NCI-H82 (cell line): ENCODE measurements at regions not wholly inside any gene's neighbourhood (a gene's known extent, or its start where the extent isn't known, plus 50 kb on each side); places are given as distances from the start of the nearest gene placed in this dataset.
"Not testable (repeated sequence)": the region's sequence is repeated elsewhere in the genome, so short reads cannot be mapped to it uniquely, and the experiment has no call there.

Experiments
- DNase-seq: peaks from one replicate; lab custom pipeline; 2025; lab: John Stamatoyannopoulos, UW

- no peak for DNase-seq
These were observed 566.5 kb upstream of the B3GAT1 start for GRCh38 chr11:134978388-134979088.

- no peak for DNase-seq
These were observed 564.5 kb upstream of the B3GAT1 start for GRCh38 chr11:134976551-134976950.

- DNase-seq: no peak
These were observed 563.9 kb upstream of the B3GAT1 start for GRCh38 chr11:134975866-134976376.

GRCh38 chr11:134973801-134974200, 561.8 kb upstream of the B3GAT1 start:
- DNase-seq: no peak

GRCh38 chr11:134971381-134971780, 559.3 kb upstream of the B3GAT1 start:
- DNase-seq: no peak

GRCh38 chr11:134967746-134968145, 555.7 kb upstream of the B3GAT1 start:
- DNase-seq: no peak

- not testable (repeated sequence) for DNase-seq
These were observed 549.3 kb upstream of the B3GAT1 start for GRCh38 chr11:134961386-134961785.

GRCh38 chr11:134958870-134959269, 546.8 kb upstream of the B3GAT1 start:
- DNase-seq: no peak

GRCh38 chr11:134958336-134958640, 546.2 kb upstream of the B3GAT1 start:
- no peak for DNase-seq

- no peak for DNase-seq
These were observed 545.7 kb upstream of the B3GAT1 start for GRCh38 chr11:134957540-134958335.

- no peak for DNase-seq
These were observed 544.6 kb upstream of the B3GAT1 start for GRCh38 chr11:134956450-134957210.

- not testable (repeated sequence) for DNase-seq
These were observed 543.9 kb upstream of the B3GAT1 start for GRCh38 chr11:134955970-134956369.

- no peak for DNase-seq
These were observed 543.2 kb upstream of the B3GAT1 start for GRCh38 chr11:134955281-134955680.

GRCh38 chr11:134954456-134954855, 542.4 kb upstream of the B3GAT1 start:
- DNase-seq: not testable (repeated sequence)

GRCh38 chr11:134953417-134953970, 541.5 kb upstream of the B3GAT1 start:
- DNase-seq: not testable (repeated sequence)

- no peak for DNase-seq
These were observed 539.3 kb upstream of the B3GAT1 start for GRCh38 chr11:134951305-134951700.

GRCh38 chr11:134950692-134951304, 538.8 kb upstream of the B3GAT1 start:
- DNase-seq: no peak

- no peak for DNase-seq
These were observed 537.4 kb upstream of the B3GAT1 start for GRCh38 chr11:134949121-134950090.

- no peak for DNase-seq
These were observed 535.5 kb upstream of the B3GAT1 start for GRCh38 chr11:134947556-134947955.

GRCh38 chr11:134945993-134946392, 534.0 kb upstream of the B3GAT1 start:
- no peak for DNase-seq

GRCh38 chr11:134944986-134945385, 532.9 kb upstream of the B3GAT1 start:
- no peak for DNase-seq
